Glutamatergic neuron (in vitro differentiated cells): ENCODE measurements at regions not wholly inside any gene's neighbourhood (a gene's known extent, or its start where the extent isn't known, plus 50 kb on each side); places are given as distances from the start of the nearest gene placed in this dataset.

Source experiments
- DNase-seq: peaks from one replicate; pipeline ENCODE4 v3.0.0; 2022
- H3K27ac Mint-ChIP-seq: one replicate; pipeline ENCODE4 v1.8.0; 2020; ENCODE audit warnings: mild to moderate bottlenecking, mixed read lengths, inconsistent platforms; ENCODE audit not compliant: unreplicated experiment
- H3K27me3 Mint-ChIP-seq: one replicate; pipeline ENCODE4 v1.8.0; 2020; ENCODE audit warnings: mild to moderate bottlenecking, moderate library complexity, mixed read lengths, inconsistent platforms; ENCODE audit not compliant: unreplicated experiment
- H3K36me3 Mint-ChIP-seq: one replicate; pipeline ENCODE4 v1.8.0; 2020; ENCODE audit warnings: mild to moderate bottlenecking, mixed read lengths, inconsistent platforms; ENCODE audit not compliant: unreplicated experiment
- H3K4me1 Mint-ChIP-seq: one replicate; pipeline ENCODE4 v1.8.0; 2020; ENCODE audit warnings: mild to moderate bottlenecking, low read depth, mixed read lengths, inconsistent platforms; ENCODE audit not compliant: unreplicated experiment
- H3K4me3 Mint-ChIP-seq: one replicate; pipeline ENCODE4 v1.8.0; 2020; ENCODE audit warnings: mild to moderate bottlenecking, mixed read lengths, inconsistent platforms; ENCODE audit not compliant: unreplicated experiment
- H3K9me3 Mint-ChIP-seq: one replicate; pipeline ENCODE4 v1.8.0; 2020; ENCODE audit warnings: mild to moderate bottlenecking, moderate library complexity, mixed read lengths, inconsistent platforms; ENCODE audit not compliant: unreplicated experiment
- TF ChIP-seq, protein P1 (sequence below): fragments of 200-600 bp; sonication (generic); IDR thresholded peaks from one replicate; pipeline ENCODE4 v1.5.0; 2021; ENCODE audit not compliant: partially characterized antibody, unreplicated experiment

DNA sequence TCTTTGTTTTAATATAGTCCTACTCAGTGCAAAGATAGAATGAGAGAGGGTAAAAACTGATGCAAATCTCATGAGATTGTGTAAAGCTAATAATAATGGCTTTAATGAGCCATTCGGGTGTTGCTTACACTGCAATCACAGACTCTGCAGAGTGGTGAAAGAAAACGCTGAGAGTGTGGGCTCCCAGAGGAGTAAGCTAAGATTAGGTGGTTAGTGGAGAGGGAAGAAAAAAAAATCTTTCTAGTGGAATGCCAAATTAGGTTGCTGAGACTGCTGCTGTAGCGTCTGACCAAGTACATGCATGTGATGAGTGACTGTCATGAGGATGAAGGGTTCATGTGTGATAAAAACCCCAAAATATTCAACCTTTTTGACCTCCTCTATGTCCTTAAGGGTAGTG lies 645.9 kb upstream of the ADGRL4 start:
- Mint-ChIP-seq H3K9me3 (no peaks in the 10 kb centered on the region), H3K4me1 (peaks cover 12% of the 10 kb centered on the region), H3K4me3 (no peak overlapping the region), H3K27me3 (no peaks in the 10 kb centered on the region), H3K36me3 (no peaks in the 10 kb centered on the region), H3K27ac (no peak overlapping the region)
- TF ChIP-seq, protein P1, sequence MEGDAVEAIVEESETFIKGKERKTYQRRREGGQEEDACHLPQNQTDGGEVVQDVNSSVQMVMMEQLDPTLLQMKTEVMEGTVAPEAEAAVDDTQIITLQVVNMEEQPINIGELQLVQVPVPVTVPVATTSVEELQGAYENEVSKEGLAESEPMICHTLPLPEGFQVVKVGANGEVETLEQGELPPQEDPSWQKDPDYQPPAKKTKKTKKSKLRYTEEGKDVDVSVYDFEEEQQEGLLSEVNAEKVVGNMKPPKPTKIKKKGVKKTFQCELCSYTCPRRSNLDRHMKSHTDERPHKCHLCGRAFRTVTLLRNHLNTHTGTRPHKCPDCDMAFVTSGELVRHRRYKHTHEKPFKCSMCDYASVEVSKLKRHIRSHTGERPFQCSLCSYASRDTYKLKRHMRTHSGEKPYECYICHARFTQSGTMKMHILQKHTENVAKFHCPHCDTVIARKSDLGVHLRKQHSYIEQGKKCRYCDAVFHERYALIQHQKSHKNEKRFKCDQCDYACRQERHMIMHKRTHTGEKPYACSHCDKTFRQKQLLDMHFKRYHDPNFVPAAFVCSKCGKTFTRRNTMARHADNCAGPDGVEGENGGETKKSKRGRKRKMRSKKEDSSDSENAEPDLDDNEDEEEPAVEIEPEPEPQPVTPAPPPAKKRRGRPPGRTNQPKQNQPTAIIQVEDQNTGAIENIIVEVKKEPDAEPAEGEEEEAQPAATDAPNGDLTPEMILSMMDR: no peak
- no peak for DNase-seq

- no peak overlapping the region for H3K4me3 Mint-ChIP-seq
- DNase-seq: no peak
- H3K27ac Mint-ChIP-seq: no peak overlapping the region
- H3K9me3 Mint-ChIP-seq: no peaks in the 10 kb centered on the region
- H3K27me3 Mint-ChIP-seq: peaks cover 3% of the 10 kb centered on the region
- TF ChIP-seq, protein P1: no peak
- H3K36me3 Mint-ChIP-seq: no peaks in the 10 kb centered on the region
- H3K4me1 Mint-ChIP-seq: peaks cover 7% of the 10 kb centered on the region
Measured at GRCh38 chr1:79648126-79648525, 641.6 kb upstream of the ADGRL4 start.

- no peak overlapping the region for H3K27ac Mint-ChIP-seq
- TF ChIP-seq, protein P1: no peak
- peaks cover 3% of the 10 kb centered on the region for H3K27me3 Mint-ChIP-seq
- no peak for DNase-seq
- H3K4me1 Mint-ChIP-seq: no peaks in the 10 kb centered on the region
- no peaks in the 10 kb centered on the region for H3K36me3 Mint-ChIP-seq
- H3K9me3 Mint-ChIP-seq: no peaks in the 10 kb centered on the region
- H3K4me3 Mint-ChIP-seq: no peak overlapping the region
Measured at GRCh38 chr1:79646880-79647279, 640.4 kb upstream of the ADGRL4 start.

- no peak for DNase-seq
- Mint-ChIP-seq H3K4me3 (no peak overlapping the region), H3K27me3 (peaks cover 3% of the 10 kb centered on the region), H3K9me3 (no peaks in the 10 kb centered on the region), H3K27ac (no peak overlapping the region), H3K4me1 (no peaks in the 10 kb centered on the region), H3K36me3 (no peaks in the 10 kb centered on the region)
- TF ChIP-seq, protein P1: no peak
Measured at GRCh38 chr1:79638382-79638781, 631.9 kb upstream of the ADGRL4 start.

GRCh38 chr1:79633456-79633855 lies 626.9 kb upstream of the ADGRL4 start:
- H3K4me3 Mint-ChIP-seq: no peak overlapping the region

More at GRCh38 chr1:79633456-79633855, 626.9 kb upstream of the ADGRL4 start:
- no peaks in the 10 kb centered on the region for H3K27me3 Mint-ChIP-seq
- no peaks in the 10 kb centered on the region for H3K36me3 Mint-ChIP-seq
- no peaks in the 10 kb centered on the region for H3K4me1 Mint-ChIP-seq
- no peaks in the 10 kb centered on the region for H3K9me3 Mint-ChIP-seq
- H3K27ac Mint-ChIP-seq: no peak overlapping the region
- TF ChIP-seq, protein P1: no peak
- no peak for DNase-seq
